NCI-H146 treated with DMSO at 0.1 percent for 48 hours (cell line): ENCODE measurements at regions not wholly inside any gene's neighbourhood (a gene's known extent, or its start where the extent isn't known, plus 50 kb on each side); places are given as distances from the start of the nearest gene placed in this dataset.

Experiments used
- DNase-seq: peaks from one replicate; lab custom pipeline; 2025; ENCODE audit not compliant: unreplicated experiment; lab: John Stamatoyannopoulos, UW

GRCh38 chr5:143870362-143870761 is 58.4 kb downstream of the HMHB1 start:
- no peak for DNase-seq

- DNase-seq: no peak
These were observed 59.1 kb downstream of the HMHB1 start for GRCh38 chr5:143870871-143871632.

- no peak for DNase-seq
These were observed 59.7 kb downstream of the HMHB1 start for GRCh38 chr5:143871672-143872071.

GRCh38 chr5:143874312-143874711 is 62.4 kb downstream of the HMHB1 start:
- no peak for DNase-seq

GRCh38 chr5:143877196-143877595 is 65.2 kb downstream of the HMHB1 start:
- no peak for DNase-seq

GRCh38 chr5:143878430-143878829 is 66.5 kb downstream of the HMHB1 start:
- DNase-seq: no peak

- no peak for DNase-seq
These were observed 67.7 kb downstream of the HMHB1 start for GRCh38 chr5:143879646-143880045.

GRCh38 chr5:143880178-143880577 is 68.2 kb downstream of the HMHB1 start:
- no peak for DNase-seq

GRCh38 chr5:143882520-143882919 is 70.6 kb downstream of the HMHB1 start:
- DNase-seq: no peak

GRCh38 chr5:143886096-143886495 is 74.1 kb downstream of the HMHB1 start:
- DNase-seq: no peak

GRCh38 chr5:143886651-143887638 is 75.0 kb downstream of the HMHB1 start:
- no peak for DNase-seq

- no peak for DNase-seq
These were observed 76.1 kb downstream of the HMHB1 start for GRCh38 chr5:143887903-143888665.

GRCh38 chr5:143888912-143889311 is 77.0 kb downstream of the HMHB1 start:
- DNase-seq: no peak

- DNase-seq: no peak
These were observed 78.0 kb downstream of the HMHB1 start for GRCh38 chr5:143889986-143890385.

- no peak for DNase-seq
These were observed 78.5 kb downstream of the HMHB1 start for GRCh38 chr5:143890487-143890886.

GRCh38 chr5:143892271-143892670 is 80.3 kb downstream of the HMHB1 start:
- DNase-seq: no peak

GRCh38 chr5:143892908-143893307 is 80.9 kb downstream of the HMHB1 start:
- DNase-seq: no peak

- DNase-seq: no peak
These were observed 81.7 kb downstream of the HMHB1 start for GRCh38 chr5:143893638-143894037.

- no peak for DNase-seq
These were observed 84.6 kb downstream of the HMHB1 start for GRCh38 chr5:143896516-143896915.

GRCh38 chr5:143896966-143897365 is 85.0 kb downstream of the HMHB1 start:
- DNase-seq: no peak

GRCh38 chr5:143898381-143898780 is 86.4 kb downstream of the HMHB1 start:
- no peak for DNase-seq
